ENCODE measurements at regions not wholly inside any gene's neighbourhood (a gene's known extent, or its start where the extent isn't known, plus 50 kb on each side); places are given as distances from the start of the nearest gene placed in this dataset.

- POLR2A ChIA-PET, result no interaction called here
- ATAC-seq, result no peak
These were observed 53.4 kb upstream of the BZW1 start for GRCh38 chr2:200758341-200758740.

GRCh38 chr2:200761266-200761665, 50.4 kb upstream of the BZW1 start:
- peaks cover 0 to 3% (median 0%) of the 10 kb centered on the region in 5 donors for H3K27me3 Mint-ChIP-seq
- H3K4me3 Mint-ChIP-seq, result no peak overlapping the region
- no peak for DNase-seq
- peaks cover 0 to 4% (median 3%) of the 10 kb centered on the region in 4 donors for H3K4me1 Mint-ChIP-seq
- no peak for ATAC-seq
- POLR2A ChIA-PET, result no interaction called here
- H3K9me3 Mint-ChIP-seq, result no peaks in the 10 kb centered on the region
- H3K27ac Mint-ChIP-seq, result no peak overlapping the region
- no peaks in the 10 kb centered on the region for H3K36me3 Mint-ChIP-seq

More at GRCh38 chr2:200758341-200758740, 53.4 kb upstream of the BZW1 start:
- H3K27ac Mint-ChIP-seq, result peak overlapping the region in 1 of 10 donors; percentile 72
- no peak for DNase-seq
- peaks cover 0 to 3% (median 0%) of the 10 kb centered on the region in 5 donors for H3K27me3 Mint-ChIP-seq
- peaks cover 0 to 6% (median 3%) of the 10 kb centered on the region in 4 donors for H3K4me1 Mint-ChIP-seq
- no peaks in the 10 kb centered on the region for H3K9me3 Mint-ChIP-seq
- no peak overlapping the region for H3K4me3 Mint-ChIP-seq
- no peaks in the 10 kb centered on the region for H3K36me3 Mint-ChIP-seq
